ENCODE measurements at regions not wholly inside any gene's neighbourhood (a gene's known extent, or its start where the extent isn't known, plus 50 kb on each side); places are given as distances from the start of the nearest gene placed in this dataset.

- DNase-seq (ENCODE audit: extremely low spot score): no peak
- ChIA-PET POLR2A (no interaction called here), CTCF (interaction anchor here (0.7 kb wide), 1 partner anchor 1110 kb away, joined by 3 read pairs; no protein-coding TSS in a partner anchor)
- no peak for TF ChIP-seq CTBP1 (IDR thresholded peaks at IDR 0.05; ENCODE audit: borderline replicate concordance)
Measured at GRCh38 chr6:145267076-145267867, 468.0 kb downstream of the EPM2A start.

- DNase-seq (ENCODE audit: extremely low spot score): no peak
- ChIA-PET CTCF (no interaction called here), POLR2A (no interaction called here)
- TF ChIP-seq FOXM1 (IDR thresholded peaks at IDR 0.05; ENCODE audit: borderline replicate concordance) (no peak), ZNF384 (IDR thresholded peaks at IDR 0.05) (peak; percentile 49), PKNOX1 (IDR thresholded peaks at IDR 0.05) (no peak)
Measured at GRCh38 chr6:145270464-145270863, 464.9 kb downstream of the EPM2A start.

GRCh38 chr6:145271040-145271439 is 464.3 kb downstream of the EPM2A start:
- CTCF ChIA-PET: no interaction called here
- DNase-seq (ENCODE audit: extremely low spot score): no peak
- POLR2A ChIA-PET: no interaction called here
- no peak for TF ChIP-seq FOXM1 (IDR thresholded peaks at IDR 0.05; ENCODE audit: borderline replicate concordance)
- TF ChIP-seq SP1 (IDR thresholded peaks at IDR 0.05): no peak
- no peak for TF ChIP-seq FOXA1 (IDR thresholded peaks at IDR 0.05)
- no peak for TF ChIP-seq CTBP1 (IDR thresholded peaks at IDR 0.05; ENCODE audit: borderline replicate concordance)
- TF ChIP-seq L3MBTL2 (conservative IDR thresholded peaks at IDR 0.05): no peak
- no peak for TF ChIP-seq ELF4 (IDR thresholded peaks at IDR 0.05)
- no peak for TF ChIP-seq ZNF384 (IDR thresholded peaks at IDR 0.05)
- peak; percentile 85 for TF ChIP-seq PKNOX1 (IDR thresholded peaks at IDR 0.05)

GRCh38 chr6:145271577-145271976 is 463.7 kb downstream of the EPM2A start:
- ChIA-PET CTCF (no interaction called here), POLR2A (no interaction called here)
- no peak for DNase-seq (ENCODE audit: extremely low spot score)
- TF ChIP-seq CTBP1 (IDR thresholded peaks at IDR 0.05; ENCODE audit: borderline replicate concordance): no peak
- no peak for TF ChIP-seq SUZ12 (IDR thresholded peaks at IDR 0.05)
- no peak for TF ChIP-seq FOXK2 (IDR thresholded peaks at IDR 0.05)
- TF ChIP-seq SP1 (IDR thresholded peaks at IDR 0.05): no peak
- no peak for TF ChIP-seq PKNOX1 (IDR thresholded peaks at IDR 0.05)
- TF ChIP-seq FOXA1 (IDR thresholded peaks at IDR 0.05): no peak
- TF ChIP-seq FOXM1 (IDR thresholded peaks at IDR 0.05; ENCODE audit: borderline replicate concordance): no peak
- TF ChIP-seq ELF4 (IDR thresholded peaks at IDR 0.05): no peak
- TF ChIP-seq NFRKB (IDR thresholded peaks at IDR 0.05): no peak
- no peak for TF ChIP-seq ZNF384 (IDR thresholded peaks at IDR 0.05)
- TF ChIP-seq ARNT (IDR thresholded peaks at IDR 0.05): no peak
- no peak for TF ChIP-seq TARDBP (IDR thresholded peaks at IDR 0.05)
- TF ChIP-seq BHLHE40 (IDR thresholded peaks at IDR 0.05; ENCODE audit: borderline replicate concordance): no peak
- TF ChIP-seq LEF1 (IDR thresholded peaks at IDR 0.05; ENCODE audit: borderline replicate concordance): no peak
- no peak for TF ChIP-seq HDGF (IDR thresholded peaks at IDR 0.05; ENCODE audit: borderline replicate concordance)
- TF ChIP-seq L3MBTL2 (conservative IDR thresholded peaks at IDR 0.05): no peak

GRCh38 chr6:145272246-145272645 is 463.1 kb downstream of the EPM2A start:
- ChIA-PET CTCF (no interaction called here), POLR2A (no interaction called here)
- no peak for DNase-seq (ENCODE audit: extremely low spot score)
- no peak for TF ChIP-seq ELF4 (IDR thresholded peaks at IDR 0.05)
- TF ChIP-seq FOXM1 (IDR thresholded peaks at IDR 0.05; ENCODE audit: borderline replicate concordance): no peak
- no peak for TF ChIP-seq SP1 (IDR thresholded peaks at IDR 0.05)
- no peak for TF ChIP-seq BHLHE40 (IDR thresholded peaks at IDR 0.05; ENCODE audit: borderline replicate concordance)
- TF ChIP-seq TARDBP (IDR thresholded peaks at IDR 0.05): no peak
- TF ChIP-seq CTBP1 (IDR thresholded peaks at IDR 0.05; ENCODE audit: borderline replicate concordance): no peak
- no peak for TF ChIP-seq FOXA1 (IDR thresholded peaks at IDR 0.05)
- TF ChIP-seq LEF1 (IDR thresholded peaks at IDR 0.05; ENCODE audit: borderline replicate concordance): no peak
- no peak for TF ChIP-seq ARNT (IDR thresholded peaks at IDR 0.05)
- no peak for TF ChIP-seq PKNOX1 (IDR thresholded peaks at IDR 0.05)
- TF ChIP-seq ZNF384 (IDR thresholded peaks at IDR 0.05): no peak
- no peak for TF ChIP-seq SUZ12 (IDR thresholded peaks at IDR 0.05)
- no peak for TF ChIP-seq HDGF (IDR thresholded peaks at IDR 0.05; ENCODE audit: borderline replicate concordance)
- TF ChIP-seq L3MBTL2 (conservative IDR thresholded peaks at IDR 0.05): no peak
- no peak for TF ChIP-seq NFRKB (IDR thresholded peaks at IDR 0.05)
- no peak for TF ChIP-seq FOXK2 (IDR thresholded peaks at IDR 0.05)

- ChIA-PET CTCF (no interaction called here), POLR2A (no interaction called here)
- no peak for DNase-seq (ENCODE audit: extremely low spot score)
- TF ChIP-seq FOXK2 (IDR thresholded peaks at IDR 0.05) (no peak), SP1 (IDR thresholded peaks at IDR 0.05) (no peak)
Measured at GRCh38 chr6:145273136-145273535, 462.2 kb downstream of the EPM2A start.
